ENCODE measurements at regions not wholly inside any gene's neighbourhood (a gene's known extent, or its start where the extent isn't known, plus 50 kb on each side); places are given as distances from the start of the nearest gene placed in this dataset.
"Not testable (repeated sequence)": the region's sequence is repeated elsewhere in the genome, so short reads cannot be mapped to it uniquely, and the experiment has no call there.

GRCh38 chr4:164095313-164096110 lies 601.0 kb downstream of the TMA16 start:
- Histone ChIP-seq H3K4me3 (ENCODE audit: low read depth, low read length, poor library complexity, severe bottlenecking) (no peak overlapping the region), H3K4me2 (ENCODE audit: low read length) (no peak overlapping the region), H3K27ac (ENCODE audit: low read depth, low read length, poor library complexity, severe bottlenecking) (no peak overlapping the region), H3K4me1 (ENCODE audit: insufficient read depth, low read length, poor library complexity, severe bottlenecking) (no peaks in the 10 kb centered on the region), H3K9me3 (ENCODE audit: low read length) (no peaks in the 10 kb centered on the region), H2AFZ (ENCODE audit: low read length) (no peak overlapping the region), H4K20me1 (ENCODE audit: insufficient read depth, low read length) (no peaks in the 10 kb centered on the region), H3K79me2 (ENCODE audit: insufficient read depth, low read depth, low read length) (no peaks in the 10 kb centered on the region), H3K9me2 (ENCODE audit: insufficient read depth, low read length) (no peaks in the 10 kb centered on the region), H3K36me3 (ENCODE audit: insufficient read depth, low read length) (no peaks in the 10 kb centered on the region)
- DNase-seq (ENCODE audit: low spot score), result no peak
- BruUV-seq (replicated peaks), result no TSS peak
- intact Hi-C loops (cut with micrococcal nuclease; ENCODE audit: unreplicated experiment), result no loop called here
- TF ChIP-seq CTCF (conservative IDR thresholded peaks at IDR 0.05; ENCODE audit: low read length) (no peak), EZH2phosphoT487 (IDR thresholded peaks at IDR 0.05; ENCODE audit: borderline replicate concordance, low read depth, low read length) (no peak)
- CTCF ChIA-PET (ENCODE audit: unreplicated experiment), result no interaction called here
- POLR2A ChIA-PET, result no interaction called here

- no peaks in the 10 kb centered on the region for H3K79me2 ChIP-seq (ENCODE audit: insufficient read depth, low read depth, low read length)
- no TSS peak for BruUV-seq (replicated peaks)
- intact Hi-C loops (cut with micrococcal nuclease; ENCODE audit: unreplicated experiment), result no loop called here
- no peak overlapping the region for H3K4me2 ChIP-seq (ENCODE audit: low read length)
- no peaks in the 10 kb centered on the region for H3K9me2 ChIP-seq (ENCODE audit: insufficient read depth, low read length)
- no peaks in the 10 kb centered on the region for H3K36me3 ChIP-seq (ENCODE audit: insufficient read depth, low read length)
- no peak overlapping the region for H3K27ac ChIP-seq (ENCODE audit: low read depth, low read length, poor library complexity, severe bottlenecking)
- no peak for DNase-seq (ENCODE audit: low spot score)
- no peak overlapping the region for H2AFZ ChIP-seq (ENCODE audit: low read length)
- ChIA-PET POLR2A (interaction anchor here (0.8 kb wide), 1 partner anchor 151 kb away, joined by 4 read pairs; no protein-coding TSS in a partner anchor), CTCF (ENCODE audit: unreplicated experiment) (no interaction called here)
- no peaks in the 10 kb centered on the region for H3K9me3 ChIP-seq (ENCODE audit: low read length)
- H3K4me1 ChIP-seq (ENCODE audit: insufficient read depth, low read length, poor library complexity, severe bottlenecking), result no peaks in the 10 kb centered on the region
- no peaks in the 10 kb centered on the region for H4K20me1 ChIP-seq (ENCODE audit: insufficient read depth, low read length)
- TF ChIP-seq EZH2phosphoT487 (IDR thresholded peaks at IDR 0.05; ENCODE audit: borderline replicate concordance, low read depth, low read length) (no peak), CTCF (conservative IDR thresholded peaks at IDR 0.05; ENCODE audit: low read length) (no peak)
- H3K4me3 ChIP-seq (ENCODE audit: low read depth, low read length, poor library complexity, severe bottlenecking), result no peak overlapping the region
These were observed 602.5 kb downstream of the TMA16 start for GRCh38 chr4:164096766-164097518.

- H2AFZ ChIP-seq (ENCODE audit: low read length); H3K27ac ChIP-seq (ENCODE audit: low read depth, low read length, poor library complexity, severe bottlenecking); BruUV-seq (replicated peaks); H3K9me3 ChIP-seq (ENCODE audit: low read length); POLR2A ChIA-PET; H3K79me2 ChIP-seq (ENCODE audit: insufficient read depth, low read depth, low read length); H3K36me3 ChIP-seq (ENCODE audit: insufficient read depth, low read length); H3K4me3 ChIP-seq (ENCODE audit: low read depth, low read length, poor library complexity, severe bottlenecking); H3K4me1 ChIP-seq (ENCODE audit: insufficient read depth, low read length, poor library complexity, severe bottlenecking); H3K9me2 ChIP-seq (ENCODE audit: insufficient read depth, low read length); intact Hi-C loops (cut with micrococcal nuclease; ENCODE audit: unreplicated experiment); H3K4me2 ChIP-seq (ENCODE audit: low read length); DNase-seq (ENCODE audit: low spot score); CTCF ChIA-PET (ENCODE audit: unreplicated experiment); H4K20me1 ChIP-seq (ENCODE audit: insufficient read depth, low read length): not testable (repeated sequence)
These were observed 606.4 kb downstream of the TMA16 start for GRCh38 chr4:164100741-164101365.

All from OCI-LY7 (cell line).